ENCODE measurements at regions not wholly inside any gene's neighbourhood (a gene's known extent, or its start where the extent isn't known, plus 50 kb on each side); places are given as distances from the start of the nearest gene placed in this dataset.

- no peak for DNase-seq (ENCODE audit: low spot score)
- no peak for TF ChIP-seq CTCF (IDR thresholded peaks at IDR 0.05; ENCODE audit: borderline replicate concordance, control extremely low read depth, extremely low read depth, insufficient read depth, missing control alignments)
- in situ Hi-C loops (cut with MboI; ENCODE audit: low sequenced_read_pairs, unreplicated experiment) = no loop called here
Measured at GRCh38 chr21:32915099-32915498, 110.6 kb upstream of the OLIG2 start.

- in situ Hi-C loops (cut with MboI; ENCODE audit: low sequenced_read_pairs, unreplicated experiment) = no loop called here
- DNase-seq (ENCODE audit: low spot score) = no peak
- no peak for TF ChIP-seq CTCF (IDR thresholded peaks at IDR 0.05; ENCODE audit: borderline replicate concordance, control extremely low read depth, extremely low read depth, insufficient read depth, missing control alignments)
Measured at GRCh38 chr21:32916088-32916487, 109.6 kb upstream of the OLIG2 start.

GRCh38 chr21:32916522-32917099, 109.1 kb upstream of the OLIG2 start:
- in situ Hi-C loops (cut with MboI; ENCODE audit: low sequenced_read_pairs, unreplicated experiment) = no loop called here
- no peak for TF ChIP-seq CTCF (IDR thresholded peaks at IDR 0.05; ENCODE audit: borderline replicate concordance, control extremely low read depth, extremely low read depth, insufficient read depth, missing control alignments)
- DNase-seq (ENCODE audit: low spot score) = no peak

- DNase-seq (ENCODE audit: low spot score) = no peak
- no peak for TF ChIP-seq CTCF (IDR thresholded peaks at IDR 0.05; ENCODE audit: borderline replicate concordance, control extremely low read depth, extremely low read depth, insufficient read depth, missing control alignments)
- in situ Hi-C loops (cut with MboI; ENCODE audit: low sequenced_read_pairs, unreplicated experiment) = no loop called here
Measured at GRCh38 chr21:32917362-32918135, 108.2 kb upstream of the OLIG2 start.

- in situ Hi-C loops (cut with MboI; ENCODE audit: low sequenced_read_pairs, unreplicated experiment) = no loop called here
- TF ChIP-seq CTCF (IDR thresholded peaks at IDR 0.05; ENCODE audit: borderline replicate concordance, control extremely low read depth, extremely low read depth, insufficient read depth, missing control alignments) = no peak
- DNase-seq (ENCODE audit: low spot score) = no peak
Measured at GRCh38 chr21:32918478-32919120, 107.1 kb upstream of the OLIG2 start.

- in situ Hi-C loops (cut with MboI; ENCODE audit: low sequenced_read_pairs, unreplicated experiment) = no loop called here
- TF ChIP-seq CTCF (IDR thresholded peaks at IDR 0.05; ENCODE audit: borderline replicate concordance, control extremely low read depth, extremely low read depth, insufficient read depth, missing control alignments) = no peak
- no peak for DNase-seq (ENCODE audit: low spot score)
Measured at GRCh38 chr21:32920474-32920873, 105.3 kb upstream of the OLIG2 start.

Measured in GM13976 (cell line).